ENCODE measurements at regions not wholly inside any gene's neighbourhood (a gene's known extent, or its start where the extent isn't known, plus 50 kb on each side); places are given as distances from the start of the nearest gene placed in this dataset.
"Not testable (repeated sequence)": the region's sequence is repeated elsewhere in the genome, so short reads cannot be mapped to it uniquely, and the experiment has no call there.

DNA sequence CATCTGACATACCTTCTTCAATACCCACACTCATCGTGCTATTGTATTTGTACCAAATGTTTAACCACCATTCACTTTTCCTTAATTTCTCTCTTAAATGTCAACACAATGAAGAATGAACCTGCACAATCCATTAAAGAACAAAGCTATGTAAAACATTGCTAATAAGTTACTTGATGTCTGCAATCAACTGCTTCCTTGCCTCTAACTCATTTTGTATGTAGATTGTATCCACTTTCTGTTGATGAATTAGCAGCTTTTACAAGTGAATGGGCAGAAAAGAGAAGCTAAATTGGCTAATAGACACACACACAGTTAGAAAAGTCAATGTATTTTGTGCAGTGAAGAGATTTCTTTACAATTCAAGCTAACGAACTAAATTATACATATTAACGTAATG lies 212.5 kb upstream of the NDST3 start:
- no peak for DNase-seq

DNA sequence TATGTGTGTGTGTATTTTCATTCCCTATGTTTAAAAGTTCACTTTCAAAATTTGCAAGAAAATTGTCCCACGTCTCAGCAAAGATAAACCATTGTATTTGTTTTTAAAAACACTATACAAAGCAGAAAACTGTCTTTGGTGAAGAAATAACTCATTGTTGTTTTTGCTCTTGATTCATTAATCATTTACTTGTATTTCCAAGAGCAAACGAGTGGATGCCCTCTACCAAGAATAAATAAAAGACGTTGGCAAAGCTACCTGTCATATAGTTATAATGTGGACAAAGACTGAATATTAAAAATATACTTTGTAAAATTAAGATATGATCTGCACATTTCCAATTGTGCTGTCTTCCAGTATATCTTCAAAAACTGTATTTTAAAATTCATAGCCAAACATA lies 210.9 kb upstream of the NDST3 start:
- DNase-seq, result no peak

DNA sequence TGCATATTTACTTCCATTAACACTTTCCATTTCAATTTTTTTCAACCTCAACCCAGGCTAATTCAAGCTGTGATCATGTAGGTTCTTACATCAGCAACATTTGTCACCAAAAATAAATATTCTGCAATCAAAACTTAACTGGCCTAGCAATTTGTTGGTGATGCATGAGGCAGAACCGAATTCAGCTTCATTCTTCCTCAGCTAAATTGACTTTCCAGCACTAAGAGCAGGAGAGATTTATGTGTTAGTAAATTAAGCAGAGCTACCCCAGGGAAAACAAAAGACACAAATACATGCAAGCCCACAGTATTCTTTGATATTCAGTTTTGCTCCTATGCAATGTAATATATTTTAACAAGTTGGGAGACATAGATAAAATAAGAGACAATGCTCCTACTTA lies 208.7 kb upstream of the NDST3 start:
- DNase-seq, result no peak

DNA sequence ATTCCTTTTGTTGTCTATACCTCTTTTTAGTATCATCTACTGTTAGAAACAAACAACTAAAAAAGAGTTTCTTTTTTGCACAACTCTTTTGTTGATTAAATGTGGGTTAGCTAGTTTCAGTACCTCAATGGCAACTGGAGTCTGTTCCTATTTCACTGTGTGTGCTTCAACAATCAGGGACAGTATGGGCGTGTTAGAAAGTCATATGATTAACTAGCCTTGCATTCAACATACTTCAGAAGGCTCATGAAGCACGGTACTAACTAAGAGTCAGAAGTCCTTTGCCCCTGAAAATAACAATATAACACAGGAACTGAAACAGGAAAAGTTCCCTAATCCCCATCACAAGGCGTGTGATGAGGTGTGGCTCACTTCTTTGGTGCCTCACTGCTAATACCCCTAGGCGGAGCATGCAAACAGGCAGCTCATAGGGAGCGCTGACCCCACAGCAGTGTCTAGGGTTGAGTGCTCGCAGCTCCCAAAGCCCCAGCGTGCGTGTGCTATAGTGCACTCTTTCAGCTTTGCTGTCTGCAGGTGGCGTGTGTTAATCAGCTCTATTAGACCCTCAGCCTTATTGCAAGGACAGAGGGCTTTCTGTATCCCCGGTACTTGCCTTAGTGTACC lies 203.1 kb upstream of the NDST3 start:
- no peak for DNase-seq

DNA sequence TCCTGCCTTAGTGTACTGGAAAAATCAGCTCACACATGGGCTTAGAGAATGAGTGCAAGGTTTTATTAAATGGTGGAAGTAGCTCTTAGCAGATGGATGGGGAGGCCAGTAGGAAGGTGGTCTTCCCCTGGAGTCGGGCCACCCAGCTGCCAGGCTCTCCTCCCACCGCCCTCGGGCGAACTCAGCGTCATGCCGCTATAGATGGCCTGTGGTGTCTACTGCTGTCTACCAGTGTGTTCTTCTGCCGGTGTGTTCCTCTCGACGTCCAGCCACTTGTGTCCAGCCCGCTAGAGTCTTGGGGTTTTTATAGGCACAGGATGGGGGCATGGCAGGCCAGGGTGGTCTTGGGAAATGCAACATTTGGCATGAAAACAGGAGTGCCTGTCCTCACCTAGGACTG lies 198.7 kb upstream of the NDST3 start:
- no peak for DNase-seq

DNA sequence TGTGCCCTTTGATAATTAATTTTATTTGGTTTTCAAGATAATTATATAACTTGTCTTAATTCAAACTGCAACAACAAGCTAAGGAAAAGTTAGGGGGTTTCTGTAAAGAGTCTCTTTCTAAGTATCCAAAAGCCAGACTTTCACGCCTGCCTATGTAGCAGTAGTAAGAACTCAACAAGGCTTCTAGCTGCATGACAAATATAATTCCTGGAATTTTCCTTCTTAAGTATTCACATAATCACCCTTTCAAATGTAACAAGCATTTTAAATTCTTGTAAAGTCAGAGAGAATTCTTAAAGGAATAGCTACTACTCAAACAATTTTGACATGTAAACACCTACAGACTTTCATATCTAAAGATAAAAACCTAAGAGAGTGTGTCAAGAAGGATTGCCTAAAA lies 189.7 kb upstream of the NDST3 start:
- DNase-seq, result no peak

DNA sequence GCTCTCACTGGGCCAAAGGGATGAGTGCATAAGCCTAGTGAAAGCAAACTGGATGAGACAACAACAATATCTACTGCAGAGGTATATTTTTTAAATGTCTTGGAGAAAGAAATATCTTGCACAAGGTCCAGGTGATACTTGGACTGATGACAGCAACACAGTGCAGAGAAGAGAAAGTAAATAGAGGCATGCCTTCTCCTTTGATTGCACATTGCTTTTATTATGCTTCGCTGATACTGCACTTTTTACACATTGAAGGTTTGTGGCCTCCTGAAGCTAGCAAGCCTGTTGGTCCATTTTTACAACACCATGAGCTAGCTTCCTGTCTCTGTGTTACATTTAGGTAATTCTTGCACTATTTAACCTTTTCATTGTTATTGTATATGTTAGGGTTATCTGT lies 189.0 kb upstream of the NDST3 start:
- no peak for DNase-seq

DNA sequence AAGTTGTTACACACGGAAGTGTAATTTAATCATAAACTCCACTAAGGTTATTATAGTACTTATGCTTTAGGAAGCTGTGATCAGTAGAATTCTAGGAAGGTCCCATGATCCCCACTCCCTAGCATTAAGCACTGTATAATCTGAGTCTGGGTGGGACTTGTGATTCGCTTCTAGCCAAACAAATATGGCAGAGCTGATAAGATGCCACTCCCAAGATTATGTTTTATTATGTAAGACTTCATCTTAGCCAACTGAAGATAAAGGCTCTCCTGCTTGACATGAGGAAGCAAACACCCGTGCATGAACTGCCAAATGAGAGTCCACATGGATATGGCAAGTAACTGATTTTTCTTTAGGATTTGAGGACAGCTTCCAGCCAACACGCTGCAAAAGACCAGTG lies 186.4 kb upstream of the NDST3 start:
- no peak for DNase-seq

DNA sequence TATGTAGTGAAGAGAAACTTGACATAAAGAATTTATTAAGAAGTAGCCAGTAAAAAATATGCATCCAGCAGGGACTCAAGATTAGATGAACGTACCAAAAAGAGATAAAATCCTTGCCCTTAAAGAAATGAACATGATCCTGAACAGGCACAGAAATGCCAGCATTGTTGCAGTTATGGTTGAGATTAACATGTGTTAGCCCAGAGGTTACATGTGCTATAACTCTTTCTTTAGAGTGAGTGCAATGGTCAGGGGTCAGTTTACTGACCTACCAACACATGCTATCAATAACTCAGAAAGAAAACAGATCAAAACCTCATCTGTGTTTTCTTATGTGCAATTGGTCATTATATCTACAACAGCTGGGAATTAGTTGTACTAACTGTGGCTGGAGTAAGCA lies 166.1 kb upstream of the NDST3 start:
- no peak for DNase-seq

DNA sequence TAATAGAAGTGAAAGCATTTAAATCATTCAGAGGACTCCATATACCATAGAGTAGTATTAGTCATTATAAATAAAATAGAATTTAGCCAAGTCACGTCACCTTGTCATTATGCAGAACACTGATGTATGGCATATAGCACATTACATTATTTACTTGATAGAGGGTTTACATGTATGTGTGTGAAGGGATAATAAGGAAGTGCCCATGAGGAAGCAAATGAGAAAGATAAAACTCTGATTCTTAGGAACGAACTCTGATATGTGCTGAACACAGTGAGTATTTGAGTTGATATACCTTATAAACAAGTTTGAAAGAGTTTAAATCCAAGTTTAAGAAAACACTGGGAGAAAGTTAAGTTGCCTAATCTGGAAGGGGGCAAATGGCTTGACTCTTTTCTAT lies 160.5 kb upstream of the NDST3 start:
- no peak for DNase-seq

DNA sequence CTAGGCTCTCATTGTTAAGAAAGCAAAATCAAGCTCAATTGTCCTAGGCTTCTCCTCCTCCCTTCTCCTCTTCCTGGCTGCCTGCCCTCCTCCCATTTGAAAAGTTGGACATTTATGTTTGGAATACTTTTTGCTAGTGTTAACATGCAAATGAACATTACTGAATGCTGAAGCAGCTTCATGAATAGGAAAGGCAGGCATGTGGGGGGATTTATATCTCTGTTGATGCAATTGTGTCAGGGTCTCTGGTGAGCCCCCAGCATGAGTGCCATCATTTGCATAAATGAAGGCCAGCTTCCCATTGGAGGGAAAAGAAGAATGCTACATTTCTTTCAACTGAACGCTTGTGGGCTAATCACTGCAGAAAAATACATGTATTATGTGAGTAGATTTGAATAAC lies 160.1 kb upstream of the NDST3 start:
- no peak for DNase-seq

DNA sequence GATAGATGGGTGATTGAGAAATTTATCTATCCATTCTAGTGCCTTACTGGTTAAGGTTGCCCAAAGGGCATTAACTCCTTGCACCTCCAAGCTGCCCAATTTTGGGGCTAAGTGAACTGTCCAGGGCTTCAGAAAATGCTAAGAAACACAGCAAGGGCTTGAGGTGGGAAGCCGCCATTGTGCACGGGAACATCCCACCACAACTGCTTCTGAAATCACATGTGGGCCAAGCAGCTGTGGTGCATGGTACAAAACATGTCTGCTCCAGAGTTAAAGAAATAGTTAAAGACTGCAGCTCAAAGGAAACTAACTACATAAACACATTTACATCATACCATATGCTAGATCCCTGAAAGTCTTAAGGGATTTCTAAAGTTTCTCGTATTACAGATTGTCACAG lies 144.3 kb upstream of the NDST3 start:
- no peak for DNase-seq

DNA sequence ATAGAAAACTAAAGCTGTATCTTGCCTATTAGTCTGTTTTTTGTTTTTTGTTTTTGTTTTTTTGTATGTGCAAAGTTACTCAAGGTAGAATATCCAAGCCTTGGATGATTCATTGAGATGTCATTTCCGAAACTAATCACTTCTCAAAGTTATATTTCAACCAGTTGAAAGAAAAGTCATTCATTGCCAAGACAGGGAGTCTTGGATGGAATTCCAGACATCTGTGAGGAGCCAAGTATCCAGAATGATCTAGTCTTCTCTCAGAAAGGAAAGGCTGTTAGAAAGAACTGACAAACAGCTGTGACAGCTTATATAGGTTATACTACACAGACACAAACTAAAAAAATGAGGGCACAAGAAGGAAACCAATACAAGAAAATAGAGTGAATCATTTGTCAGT lies 141.1 kb upstream of the NDST3 start:
- DNase-seq, result no peak

DNA sequence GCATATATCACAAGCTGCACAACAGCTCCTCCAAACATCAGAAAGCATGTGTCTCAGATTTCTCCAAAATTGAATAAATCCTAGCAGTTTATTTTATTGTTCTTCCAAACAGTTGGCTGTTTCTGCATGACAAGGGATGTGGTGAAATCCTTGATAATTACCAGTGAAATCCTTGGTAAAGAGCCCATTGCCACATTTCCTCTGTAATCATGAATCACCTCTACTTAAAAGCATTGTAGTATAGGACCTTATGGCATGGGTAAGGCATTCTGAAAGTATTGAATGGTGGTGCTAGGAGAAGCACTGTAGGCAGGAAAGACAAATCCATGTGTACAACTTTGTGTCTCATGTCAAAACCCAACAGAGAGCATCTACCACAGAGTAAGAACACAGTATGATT lies 135.8 kb upstream of the NDST3 start:
- DNase-seq, result no peak

DNA sequence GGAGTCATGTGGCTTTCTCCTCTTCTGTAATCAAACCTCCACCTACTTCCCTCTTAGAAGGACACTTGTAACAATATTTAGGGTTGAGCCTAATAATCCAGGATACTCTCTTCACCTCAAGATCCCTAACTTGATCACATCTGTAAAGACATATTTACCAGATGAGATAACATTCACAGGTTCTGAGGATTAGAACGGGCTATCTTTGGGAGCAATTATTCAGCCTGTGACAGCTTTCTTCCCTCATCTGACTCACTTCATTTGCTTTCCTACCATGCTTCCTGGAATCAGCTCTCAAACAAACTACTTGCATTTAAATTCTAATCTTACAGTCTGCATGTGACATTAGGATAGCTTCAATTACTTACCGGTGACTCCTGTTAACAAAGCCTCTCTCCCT lies 133.5 kb upstream of the NDST3 start:
- no peak for DNase-seq

DNA sequence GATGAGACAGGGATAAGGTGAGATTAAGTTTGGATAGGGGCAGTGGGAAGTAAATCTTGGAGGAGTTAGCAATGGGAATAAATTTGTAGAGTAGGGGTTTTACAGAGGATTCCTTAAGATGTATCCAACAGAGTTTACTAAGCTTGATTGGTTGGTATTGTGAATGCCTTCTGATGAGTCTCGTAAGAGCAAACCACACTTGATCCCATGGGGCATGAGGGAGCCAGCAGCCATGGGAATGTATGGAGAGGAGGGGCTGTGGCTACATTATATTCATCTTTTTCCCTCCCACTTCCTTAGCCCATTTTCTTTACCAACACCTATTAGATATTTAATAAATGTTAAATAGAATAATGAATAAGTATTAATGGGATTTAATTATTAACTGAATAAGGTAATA lies 126.6 kb upstream of the NDST3 start:
- DNase-seq, result no peak

DNA sequence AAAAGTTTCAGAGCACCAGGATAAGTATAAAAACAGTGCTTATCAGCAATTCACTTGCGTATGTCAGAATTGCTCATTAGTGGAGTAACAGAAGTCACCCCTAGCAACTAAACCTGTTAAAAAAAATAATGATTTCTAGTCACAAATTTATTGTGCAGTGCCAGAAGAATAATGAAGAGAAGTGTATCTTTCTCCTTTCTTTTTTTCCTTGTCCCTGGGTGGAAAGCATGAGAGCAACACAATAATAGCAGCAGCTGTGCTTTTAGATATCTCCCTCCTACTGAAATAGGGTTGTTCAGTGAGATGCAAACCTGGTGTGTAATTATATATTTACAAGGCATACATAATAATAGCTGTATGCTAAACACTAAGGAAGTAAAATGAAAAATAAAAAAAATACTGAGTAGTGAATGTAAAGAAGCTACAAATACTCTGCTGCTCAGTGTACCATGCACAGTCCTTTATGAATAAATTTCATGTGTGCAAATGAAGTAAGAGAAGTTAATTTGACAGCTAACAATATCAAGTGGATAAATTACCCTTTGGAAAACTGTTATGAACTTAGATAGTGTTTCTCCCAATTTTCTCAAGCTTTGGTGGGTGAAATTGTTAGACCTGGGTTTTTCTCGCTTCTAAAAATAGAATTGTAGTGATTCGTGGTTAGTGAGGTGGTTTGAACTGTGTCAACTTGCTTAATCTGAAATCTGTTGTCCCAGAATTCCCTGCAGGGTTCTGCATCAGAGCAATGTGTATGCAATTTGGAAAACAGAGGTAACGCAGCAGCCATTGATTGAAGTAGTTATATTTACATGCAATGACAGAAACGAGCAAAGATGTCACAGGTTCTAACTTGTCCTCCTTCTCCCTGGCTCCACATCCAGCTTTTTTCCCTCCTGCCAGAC lies 125.7 kb upstream of the NDST3 start:
- peak; percentile 2 for DNase-seq

DNA sequence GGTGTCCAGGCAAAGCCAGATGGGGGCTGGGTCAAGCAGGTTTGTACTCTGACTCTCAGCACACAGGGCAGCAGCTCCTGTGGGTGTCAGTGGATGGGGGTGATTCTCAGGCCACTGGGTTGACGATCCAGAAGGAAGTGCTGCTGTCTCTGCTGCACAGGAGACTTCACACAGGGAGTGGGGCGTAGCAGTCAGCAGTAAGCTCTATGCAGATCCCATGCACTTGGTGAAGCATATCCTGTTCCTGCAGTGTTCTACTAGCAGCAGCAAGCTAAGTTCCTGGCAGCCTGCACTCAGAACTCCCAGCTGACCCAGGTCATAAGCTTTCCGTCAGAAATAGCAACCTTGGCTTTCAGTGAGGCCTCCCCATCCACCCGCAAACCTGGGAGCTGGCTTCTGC lies 117.6 kb upstream of the NDST3 start:
- no peak for DNase-seq

DNA sequence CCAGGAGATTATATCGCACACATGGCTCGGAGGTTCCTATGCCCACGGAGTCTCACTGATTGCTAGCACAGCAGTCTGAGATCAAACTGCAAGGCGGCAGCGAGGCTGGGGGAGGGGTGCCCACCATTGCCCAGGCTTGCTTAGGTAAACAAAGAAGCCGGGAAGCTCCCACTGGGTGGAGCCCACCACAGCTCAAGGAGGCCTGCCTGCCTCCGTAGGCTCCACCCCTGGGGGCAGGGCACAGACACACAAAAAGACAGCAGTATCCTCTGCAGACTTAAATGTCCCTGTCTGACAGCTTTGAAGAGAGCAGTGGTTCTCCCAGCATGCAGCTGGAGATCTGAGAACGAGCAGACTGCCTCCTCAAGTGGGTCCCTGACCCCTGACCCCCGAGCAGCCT lies 112.0 kb upstream of the NDST3 start:
- DNase-seq, result peak; percentile 20

DNA sequence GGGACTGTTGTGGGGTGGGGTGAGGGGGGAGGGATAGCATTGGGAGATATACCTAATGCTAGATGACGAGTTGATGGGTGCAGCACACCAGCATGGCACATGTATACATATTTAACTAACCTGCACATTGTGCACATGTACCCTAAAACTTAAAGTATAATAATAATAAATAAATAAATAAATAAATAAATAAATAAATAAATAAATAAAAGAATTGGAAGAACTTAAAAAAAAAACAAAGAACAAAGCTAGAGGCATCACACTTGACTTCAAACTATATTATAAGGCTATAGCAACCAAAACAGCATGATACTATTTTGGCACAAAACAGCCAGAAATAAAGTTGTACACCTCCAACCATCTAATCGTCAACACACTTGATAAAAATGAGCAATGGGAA lies 106.5 kb upstream of the NDST3 start:
- DNase-seq, result not testable (repeated sequence)

DNA sequence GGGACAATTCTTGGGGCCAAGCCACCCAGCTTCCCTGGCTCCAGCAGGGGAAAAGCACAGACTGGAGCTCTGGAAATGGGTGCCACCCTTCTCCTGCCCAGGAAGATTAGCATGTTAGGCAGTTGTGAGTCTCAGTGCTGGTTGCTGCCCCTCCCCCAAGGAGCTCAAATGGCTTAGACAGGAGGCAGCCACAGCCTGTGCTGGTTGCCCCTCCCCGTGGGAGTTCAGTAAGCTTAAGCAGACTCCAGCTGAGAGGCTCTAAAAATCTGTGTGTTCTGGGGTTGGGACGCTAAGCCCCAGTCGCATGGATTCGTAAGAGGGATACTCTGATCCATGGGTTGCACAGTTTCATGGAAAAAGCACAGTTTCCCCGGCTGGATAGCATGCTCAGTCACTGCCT lies 92.7 kb upstream of the NDST3 start:
- DNase-seq, result no peak

DNA sequence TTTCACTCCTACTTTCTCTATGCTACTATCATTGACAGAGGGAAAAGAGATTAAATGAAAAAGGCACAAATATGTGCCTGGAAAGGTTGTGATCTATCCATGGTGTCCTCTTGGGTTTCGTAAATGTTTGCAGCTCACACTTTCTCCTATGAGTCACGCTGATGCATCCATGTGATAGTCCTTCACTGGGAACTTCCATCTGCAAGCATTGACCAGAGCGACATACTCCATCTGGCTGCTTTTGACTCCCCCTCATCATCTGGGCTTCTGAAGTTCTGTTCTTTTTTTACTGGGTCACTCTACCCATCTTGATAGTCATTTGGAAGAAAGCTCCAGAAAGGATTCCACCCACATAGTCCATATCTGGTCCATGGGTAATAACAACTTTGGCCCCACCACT lies 84.7 kb upstream of the NDST3 start:
- DNase-seq, result no peak

DNA sequence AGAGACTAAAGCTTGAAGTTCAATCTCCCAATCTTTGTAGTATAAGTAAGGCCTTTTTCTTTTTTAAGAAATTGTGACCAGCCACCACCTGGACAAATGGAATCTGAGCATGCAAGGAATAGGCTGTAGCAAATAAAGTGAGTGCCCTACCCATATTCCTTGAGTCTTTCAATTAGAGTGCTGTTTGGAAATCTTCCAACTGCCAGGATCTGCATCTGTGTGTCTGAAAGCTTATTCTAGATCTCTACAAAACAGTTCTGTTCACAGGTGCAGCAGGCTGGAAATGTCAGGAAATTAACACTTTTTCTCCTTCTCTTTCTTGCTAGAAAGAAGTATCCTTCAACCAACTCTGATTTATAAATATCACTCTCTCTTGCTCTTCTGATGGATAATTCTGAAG lies 76.7 kb upstream of the NDST3 start:
- DNase-seq, result no peak

DNA sequence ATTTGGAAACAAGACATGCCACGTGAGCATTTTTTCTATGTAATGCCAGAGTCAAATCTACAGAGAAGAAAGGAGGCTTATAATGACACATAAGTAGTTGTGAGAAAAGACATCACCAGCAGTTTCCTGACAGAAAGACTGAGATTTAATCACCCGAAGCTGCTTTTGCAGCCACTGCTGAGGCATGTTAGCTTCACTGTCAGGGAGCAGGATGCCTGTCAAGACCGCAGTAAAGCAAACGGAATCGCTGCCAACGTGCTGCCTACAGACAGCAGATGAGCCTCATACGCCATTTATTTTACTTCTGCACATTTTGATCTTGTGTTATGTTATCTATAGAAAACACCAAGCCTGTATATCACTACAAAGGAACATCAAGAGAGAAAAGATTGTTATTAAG lies 68.7 kb upstream of the NDST3 start:
- no peak for DNase-seq

DNA sequence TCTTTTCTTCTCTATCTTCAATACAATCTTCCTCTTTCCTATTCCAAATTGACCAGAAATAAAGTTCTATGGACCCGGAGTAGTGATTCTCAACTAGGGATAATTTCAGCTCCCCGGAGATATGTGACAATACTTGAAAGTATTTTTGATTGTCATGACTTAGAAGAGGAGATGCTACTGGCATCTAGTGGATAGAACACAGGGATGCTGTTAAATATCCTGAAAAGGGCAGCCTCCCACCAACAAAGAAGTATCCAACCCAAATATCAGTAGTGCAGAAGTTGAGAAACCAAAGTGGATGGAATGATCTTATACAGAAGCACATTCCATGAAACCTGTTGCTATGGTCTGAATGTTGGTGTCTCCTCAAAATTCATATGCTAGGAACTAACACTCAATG lies 65.7 kb upstream of the NDST3 start:
- DNase-seq, result no peak

Measured in NCI-H1105 (cell line).